ENCODE measurements at regions not wholly inside any gene's neighbourhood (a gene's known extent, or its start where the extent isn't known, plus 50 kb on each side); places are given as distances from the start of the nearest gene placed in this dataset.

GRCh38 chr6:141552463-141552862 is 580.3 kb upstream of the GJE1 start:
- TF ChIP-seq CTCF (IDR thresholded peaks at IDR 0.05) (no peak), POLR2A (IDR thresholded peaks at IDR 0.05) (no peak)

All from Peyer's patch (tissue), 4 donors.